Nephron progenitor cell (in vitro differentiated cells): ENCODE measurements at regions not wholly inside any gene's neighbourhood (a gene's known extent, or its start where the extent isn't known, plus 50 kb on each side); places are given as distances from the start of the nearest gene placed in this dataset.

ENCODE experiments used
- DNase-seq: peaks from one replicate; pipeline ENCODE4 v3.0.0; 2021
- H3K27ac Mint-ChIP-seq: 2 replicates; pipeline ENCODE4 v1.8.0; 2021; ENCODE audit warnings: mild to moderate bottlenecking, moderate library complexity, mixed read lengths
- H3K27me3 Mint-ChIP-seq: 2 replicates; pipeline ENCODE4 v1.8.0; 2021; ENCODE audit warnings: mild to moderate bottlenecking, low read depth, mixed read lengths; ENCODE audit not compliant: poor library complexity
- H3K36me3 Mint-ChIP-seq: 2 replicates; pipeline ENCODE4 v1.8.0; 2021; ENCODE audit warnings: low read depth, mixed read lengths
- H3K4me1 Mint-ChIP-seq: 2 replicates; pipeline ENCODE4 v1.8.0; 2021; ENCODE audit warnings: mixed read lengths
- H3K4me3 Mint-ChIP-seq: 2 replicates; pipeline ENCODE4 v1.8.0; 2021; ENCODE audit warnings: mild to moderate bottlenecking, moderate library complexity, mixed read lengths
- H3K9me3 Mint-ChIP-seq: 2 replicates; pipeline ENCODE4 v1.8.0; 2021; ENCODE audit warnings: mild to moderate bottlenecking, moderate library complexity, mixed read lengths
- CTCF ChIP-seq: fragments of 200-600 bp; sonication (generic); IDR thresholded peaks from 2 replicates; pipeline ENCODE4 v1.5.0; 2021; ENCODE audit warnings: antibody characterized with exemption

GRCh38 chr7:148481147-148481526, 109.4 kb upstream of the C7orf33 start:
- no peak for TF ChIP-seq CTCF
- Mint-ChIP-seq H3K36me3 (no peaks in the 10 kb centered on the region), H3K9me3 (peaks cover 4% of the 10 kb centered on the region), H3K27ac (no peak overlapping the region), H3K27me3 (no peaks in the 10 kb centered on the region), H3K4me1 (peaks cover 48% of the 10 kb centered on the region), H3K4me3 (no peak overlapping the region)
- DNase-seq: no peak

- Mint-ChIP-seq H3K9me3 (no peaks in the 10 kb centered on the region), H3K27me3 (no peaks in the 10 kb centered on the region), H3K36me3 (no peaks in the 10 kb centered on the region), H3K27ac (no peak overlapping the region), H3K4me3 (peak overlapping the region; percentile 14), H3K4me1 (peaks cover 44% of the 10 kb centered on the region)
- DNase-seq: peak; percentile 11
- no peak for TF ChIP-seq CTCF
Measured at GRCh38 chr7:148481971-148482626, 108.5 kb upstream of the C7orf33 start.

- Mint-ChIP-seq H3K36me3 (no peaks in the 10 kb centered on the region), H3K9me3 (no peaks in the 10 kb centered on the region), H3K4me1 (peaks cover 41% of the 10 kb centered on the region), H3K4me3 (no peak overlapping the region), H3K27ac (peak overlapping the region; percentile 64), H3K27me3 (no peaks in the 10 kb centered on the region)
- DNase-seq: no peak
- no peak for TF ChIP-seq CTCF
Measured at GRCh38 chr7:148483515-148484308, 106.9 kb upstream of the C7orf33 start.

- H3K36me3 Mint-ChIP-seq: no peaks in the 10 kb centered on the region
- H3K27me3 Mint-ChIP-seq: no peaks in the 10 kb centered on the region
- no peak overlapping the region for H3K4me3 Mint-ChIP-seq
- no peak for TF ChIP-seq CTCF
- no peaks in the 10 kb centered on the region for H3K9me3 Mint-ChIP-seq
- no peak overlapping the region for H3K27ac Mint-ChIP-seq
- H3K4me1 Mint-ChIP-seq: peaks cover 41% of the 10 kb centered on the region
- DNase-seq: no peak
Measured at GRCh38 chr7:148484486-148484885, 106.1 kb upstream of the C7orf33 start.

GRCh38 chr7:148485618-148486017, 104.9 kb upstream of the C7orf33 start:
- H3K36me3 Mint-ChIP-seq: no peaks in the 10 kb centered on the region
- no peaks in the 10 kb centered on the region for H3K9me3 Mint-ChIP-seq
- H3K4me1 Mint-ChIP-seq: peaks cover 37% of the 10 kb centered on the region
- H3K27me3 Mint-ChIP-seq: no peaks in the 10 kb centered on the region
- H3K27ac Mint-ChIP-seq: peak overlapping the region; percentile 51
- H3K4me3 Mint-ChIP-seq: no peak overlapping the region
- DNase-seq: no peak
- TF ChIP-seq CTCF: no peak
